H9 (cell line): ENCODE measurements at regions not wholly inside any gene's neighbourhood (a gene's known extent, or its start where the extent isn't known, plus 50 kb on each side); places are given as distances from the start of the nearest gene placed in this dataset.

Source experiments
- DNase-seq: peaks from one replicate; pipeline ENCODE4 v3.0.0-alpha.2; 2017
- H2AFZ ChIP-seq: one replicate; pipeline ENCODE4 v1.6.1; 2013; ENCODE audit warnings: mild to moderate bottlenecking, low read length, control low read depth, moderate library complexity
- H2AK5ac ChIP-seq: 2 replicates; pipeline ENCODE4 v1.6.1; 2013; ENCODE audit warnings: low read length, control low read depth, mixed read lengths; ENCODE audit not compliant: insufficient read length
- H2BK120ac ChIP-seq: one replicate; pipeline ENCODE4 v1.6.1; 2013; ENCODE audit warnings: low read depth, mild to moderate bottlenecking, low read length, control low read depth, inconsistent platforms; ENCODE audit not compliant: poor library complexity, severe bottlenecking
- H2BK12ac ChIP-seq: 2 replicates; pipeline ENCODE4 v1.6.1; 2013; ENCODE audit warnings: low read length, control low read depth, mixed read lengths, low read depth; ENCODE audit not compliant: insufficient read length
- H2BK15ac ChIP-seq: 2 replicates; pipeline ENCODE4 v1.6.1; 2013; ENCODE audit warnings: low read depth, low read length, control low read depth
- H2BK20ac ChIP-seq: one replicate; pipeline ENCODE4 v1.6.1; 2013; ENCODE audit warnings: low read depth, mild to moderate bottlenecking, low read length, control low read depth, inconsistent platforms; ENCODE audit not compliant: poor library complexity, severe bottlenecking
- H2BK5ac ChIP-seq: 2 replicates; pipeline ENCODE4 v1.6.1; 2013; ENCODE audit warnings: low read length, control low read depth, mixed read lengths; ENCODE audit not compliant: insufficient read length
- H3K14ac ChIP-seq: 2 replicates; pipeline ENCODE4 v1.6.1; 2013; ENCODE audit warnings: low read length, control low read depth; ENCODE audit not compliant: insufficient read depth
- H3K18ac ChIP-seq: 2 replicates; pipeline ENCODE4 v1.6.1; 2013; ENCODE audit warnings: low read depth, mild to moderate bottlenecking, mixed read lengths, low read length, control low read depth; ENCODE audit not compliant: insufficient read length
- H3K23ac ChIP-seq: 2 replicates; pipeline ENCODE4 v1.6.1; 2013; ENCODE audit warnings: low read length, control low read depth, mixed read lengths, low read depth; ENCODE audit not compliant: insufficient read length
- H3K23me2 ChIP-seq: 2 replicates; pipeline ENCODE4 v1.6.1; 2013; ENCODE audit warnings: low read depth, mild to moderate bottlenecking, mixed read lengths, low read length, control low read depth; ENCODE audit not compliant: insufficient read length, poor library complexity, severe bottlenecking
- H3K27ac ChIP-seq: 2 replicates; pipeline ENCODE4 v1.5.1; 2013; ENCODE audit warnings: low read length, control low read depth, mixed read lengths, low read depth; ENCODE audit not compliant: insufficient read length
- H3K27me3 ChIP-seq: 2 replicates; pipeline ENCODE4 v1.6.1; 2013; ENCODE audit warnings: low read length, control low read depth, inconsistent platforms; ENCODE audit not compliant: insufficient read depth
- H3K4ac ChIP-seq: 2 replicates; pipeline ENCODE4 v1.6.1; 2013; ENCODE audit warnings: low read depth, mild to moderate bottlenecking, control low read depth, inconsistent platforms, low read length, moderate library complexity
- H3K4me1 ChIP-seq: 2 replicates; pipeline ENCODE4 v1.6.1; 2013; ENCODE audit warnings: low read length, control low read depth, inconsistent platforms; ENCODE audit not compliant: insufficient read depth
- H3K4me2 ChIP-seq: 2 replicates; pipeline ENCODE4 v1.6.1; 2013; ENCODE audit warnings: low read length, control low read depth, mixed read lengths; ENCODE audit not compliant: insufficient read length, insufficient read depth
- H3K56ac ChIP-seq: 2 replicates; pipeline ENCODE4 v1.6.1; 2013; ENCODE audit warnings: low read depth, mild to moderate bottlenecking, mixed read lengths, low read length, control low read depth; ENCODE audit not compliant: insufficient read length
- H3K79me1 ChIP-seq: 2 replicates; pipeline ENCODE4 v1.6.1; 2013; ENCODE audit warnings: low read depth, mild to moderate bottlenecking, moderate library complexity, low read length, control low read depth, inconsistent platforms; ENCODE audit not compliant: insufficient read depth, poor library complexity, severe bottlenecking
- H3K79me2 ChIP-seq: 2 replicates; pipeline ENCODE4 v1.6.1; 2013; ENCODE audit warnings: low read length, control low read depth, inconsistent platforms; ENCODE audit not compliant: insufficient read depth
- H3K9ac ChIP-seq: 2 replicates; pipeline ENCODE4 v1.6.1; 2013; ENCODE audit warnings: low read length, control low read depth, mixed read lengths; ENCODE audit not compliant: insufficient read length; ENCODE audit errors: extremely low read depth
- H3K9me3 ChIP-seq: one replicate; pipeline ENCODE4 v1.6.1; 2013; ENCODE audit warnings: low read depth, low read length, inconsistent platforms; ENCODE audit not compliant: control insufficient read depth
- H3T11ph ChIP-seq: one replicate; pipeline ENCODE4 v1.6.1; 2013; ENCODE audit warnings: mild to moderate bottlenecking, low read length, control low read depth, inconsistent platforms
- H4K20me1 ChIP-seq: one replicate; pipeline ENCODE4 v1.6.1; 2013; ENCODE audit not compliant: control insufficient read depth, insufficient read length, insufficient read depth
- H4K5ac ChIP-seq: 2 replicates; pipeline ENCODE4 v1.6.1; 2013; ENCODE audit warnings: low read depth, mild to moderate bottlenecking, mixed read lengths, low read length, control low read depth; ENCODE audit not compliant: insufficient read length
- H4K8ac ChIP-seq: replicated peaks from 2 replicates; pipeline ENCODE4 v1.6.1; 2013; ENCODE audit warnings: low read length, control low read depth, mixed read lengths, low read depth; ENCODE audit not compliant: insufficient read length
- H4K91ac ChIP-seq: 2 replicates; pipeline ENCODE4 v1.6.1; 2013; ENCODE audit warnings: low read depth, mild to moderate bottlenecking, moderate library complexity, mixed read lengths, low read length, control low read depth; ENCODE audit not compliant: insufficient read length
- H3K27ac Mint-ChIP-seq, 3 experiments: 2 replicates in 2 of 3; 3 replicates in 1 of 3; pipeline ENCODE4 v1.8.0; 2020 to 2021; ENCODE audit warnings: mixed read lengths in 3 of 3, mild to moderate bottlenecking in 1 of 3, moderate library complexity in 1 of 3
- H3K27me3 Mint-ChIP-seq: 2 replicates; pipeline ENCODE4 v1.8.0; 2021; ENCODE audit warnings: low read depth, mild to moderate bottlenecking, moderate library complexity, mixed read lengths
- H3K36me3 Mint-ChIP-seq, 3 experiments: 2 replicates in 2 of 3; 3 replicates in 1 of 3; pipeline ENCODE4 v1.8.0; 2020 to 2021; ENCODE audit warnings: low read depth in 3 of 3, mixed read lengths in 3 of 3; ENCODE audit not compliant: insufficient read depth in 1 of 3
- H3K4me1 Mint-ChIP-seq, 2 experiments: 2 replicates each; pipeline ENCODE4 v1.8.0; 2020; ENCODE audit warnings: mixed read lengths in 2 of 2
- H3K4me3 Mint-ChIP-seq, 2 experiments: 2 replicates in 1 of 2; 3 replicates in 1 of 2; pipeline ENCODE4 v1.8.0; 2020 to 2021; ENCODE audit warnings: mild to moderate bottlenecking in 2 of 2, mixed read lengths in 2 of 2, moderate library complexity in 1 of 2
- H3K9me3 Mint-ChIP-seq, 2 experiments: 2 replicates in 1 of 2; 3 replicates in 1 of 2; pipeline ENCODE4 v1.8.0; 2020; ENCODE audit warnings: mild to moderate bottlenecking in 2 of 2, mixed read lengths in 2 of 2, moderate library complexity in 1 of 2
- WGBS: extraction: QIAGEN DNeasy Blood & Tissue Kit; methylation state at CpG from one replicate; pipeline ENCODE4 v1.1.7; 2013; ENCODE audit warnings: missing lambda C conversion rate, low lambda C conversion rate, mixed read lengths; ENCODE audit not compliant: insufficient read length; ENCODE audit errors: extremely low coverage; 5-methylcytosine and 5-hydroxymethylcytosine counted together
- TF ChIP-seq, protein P1 (sequence below): fragments of 200-600 bp; sonication (generic); conservative IDR thresholded peaks from 3 replicates; pipeline ENCODE4 v1.8.0; 2021; ENCODE audit warnings: antibody characterized with exemption, mild to moderate bottlenecking

DNA sequence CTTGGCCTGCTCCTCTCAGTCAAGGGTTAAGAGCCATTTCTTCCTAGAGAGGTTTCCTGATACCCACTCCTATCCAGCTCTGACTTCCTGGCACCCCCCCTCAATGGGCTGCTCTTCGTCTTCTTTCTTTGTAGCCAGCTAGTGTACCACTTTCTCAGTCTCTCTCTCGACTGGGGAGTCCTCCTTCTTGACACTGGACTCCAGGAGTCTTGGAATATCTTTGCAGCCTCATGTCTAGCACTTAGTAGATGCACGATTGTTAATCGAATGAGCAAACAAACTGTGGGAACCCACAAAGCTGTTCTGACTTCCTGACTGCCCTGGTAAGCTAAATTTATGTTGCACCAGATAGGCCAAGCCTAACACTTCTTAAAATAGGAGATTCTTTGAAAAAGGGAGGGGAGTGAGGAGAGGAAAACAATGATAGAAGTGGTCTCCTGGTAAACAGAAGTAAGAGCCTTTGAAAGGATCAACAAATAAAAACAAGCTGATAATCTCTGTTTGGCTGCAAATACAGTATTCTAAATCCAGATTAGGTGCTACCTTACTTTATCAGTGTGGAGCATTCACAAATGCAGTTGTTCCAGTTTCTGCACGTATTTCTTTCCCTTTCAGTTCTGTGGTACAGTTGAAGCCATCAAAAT, 160.1 kb upstream of the CITED2 start:
- H4K5ac ChIP-seq, result no peak overlapping the region
- no peaks in the 10 kb centered on the region for H3K79me2 ChIP-seq
- H3K4me2 ChIP-seq, result no peak overlapping the region
- H3K4ac ChIP-seq, result no peak overlapping the region
- no peaks in the 10 kb centered on the region for H3K79me1 ChIP-seq
- WGBS, result no CpG with 5 or more reads among the region's 5 CpGs
- TF ChIP-seq, protein P1, sequence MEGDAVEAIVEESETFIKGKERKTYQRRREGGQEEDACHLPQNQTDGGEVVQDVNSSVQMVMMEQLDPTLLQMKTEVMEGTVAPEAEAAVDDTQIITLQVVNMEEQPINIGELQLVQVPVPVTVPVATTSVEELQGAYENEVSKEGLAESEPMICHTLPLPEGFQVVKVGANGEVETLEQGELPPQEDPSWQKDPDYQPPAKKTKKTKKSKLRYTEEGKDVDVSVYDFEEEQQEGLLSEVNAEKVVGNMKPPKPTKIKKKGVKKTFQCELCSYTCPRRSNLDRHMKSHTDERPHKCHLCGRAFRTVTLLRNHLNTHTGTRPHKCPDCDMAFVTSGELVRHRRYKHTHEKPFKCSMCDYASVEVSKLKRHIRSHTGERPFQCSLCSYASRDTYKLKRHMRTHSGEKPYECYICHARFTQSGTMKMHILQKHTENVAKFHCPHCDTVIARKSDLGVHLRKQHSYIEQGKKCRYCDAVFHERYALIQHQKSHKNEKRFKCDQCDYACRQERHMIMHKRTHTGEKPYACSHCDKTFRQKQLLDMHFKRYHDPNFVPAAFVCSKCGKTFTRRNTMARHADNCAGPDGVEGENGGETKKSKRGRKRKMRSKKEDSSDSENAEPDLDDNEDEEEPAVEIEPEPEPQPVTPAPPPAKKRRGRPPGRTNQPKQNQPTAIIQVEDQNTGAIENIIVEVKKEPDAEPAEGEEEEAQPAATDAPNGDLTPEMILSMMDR, result no peak
- no peak overlapping the region for H2BK15ac ChIP-seq
- no peak overlapping the region for H3K23ac ChIP-seq
- no peaks in the 10 kb centered on the region for H3K9me3 ChIP-seq
- no peak overlapping the region for H3K27ac Mint-ChIP-seq
- H3K27ac ChIP-seq, result no peak overlapping the region
- no peaks in the 10 kb centered on the region for H3K27me3 ChIP-seq
- no peaks in the 10 kb centered on the region for H3K4me1 ChIP-seq
- no peak overlapping the region for H2BK120ac ChIP-seq
- H3K4me3 Mint-ChIP-seq, result no peak overlapping the region
- H2AFZ ChIP-seq, result peak overlapping the region; percentile 65
- H2BK12ac ChIP-seq, result no peak overlapping the region
- H3K9me3 Mint-ChIP-seq, result no peaks in the 10 kb centered on the region
- H2BK5ac ChIP-seq, result no peak overlapping the region
- H3K27me3 Mint-ChIP-seq, result no peaks in the 10 kb centered on the region
- H3K56ac ChIP-seq, result no peak overlapping the region
- no peaks in the 10 kb centered on the region for H3K23me2 ChIP-seq
- DNase-seq, result no peak
- H3K18ac ChIP-seq, result no peak overlapping the region
- no peak overlapping the region for H3K9ac ChIP-seq
- H3K14ac ChIP-seq, result no peak overlapping the region
- no peaks in the 10 kb centered on the region for H4K20me1 ChIP-seq
- peaks cover 12 to 14% of the 10 kb centered on the region in 2 experiments for H3K4me1 Mint-ChIP-seq
- H2BK20ac ChIP-seq, result no peak overlapping the region
- H2AK5ac ChIP-seq, result no peak overlapping the region
- H4K8ac ChIP-seq, result no peak overlapping the region
- no peak overlapping the region for H4K91ac ChIP-seq
- no peak overlapping the region for H3T11ph ChIP-seq
- H3K36me3 Mint-ChIP-seq, result no peaks in the 10 kb centered on the region
